OCI-LY7 (cell line): ENCODE measurements at regions not wholly inside any gene's neighbourhood (a gene's known extent, or its start where the extent isn't known, plus 50 kb on each side); places are given as distances from the start of the nearest gene placed in this dataset.

Experiments
- EZH2phosphoT487 ChIP-seq: fragments of 200-600 bp; sonication (generic); IDR thresholded peaks from 2 replicates; pipeline ENCODE4 v1.6.1; 2018; ENCODE audit warnings: low read depth, borderline replicate concordance, mild to moderate bottlenecking, mixed run types, antibody characterized with exemption, low read length, moderate library complexity, mixed read lengths
- TF ChIP-seq, protein P1 (sequence below): fragments of 200-600 bp; sonication (generic); conservative IDR thresholded peaks from 2 replicates; pipeline ENCODE4 v1.5.1; 2014; ENCODE audit warnings: mild to moderate bottlenecking, antibody characterized with exemption, low read length, moderate library complexity, mixed read lengths

DNA sequence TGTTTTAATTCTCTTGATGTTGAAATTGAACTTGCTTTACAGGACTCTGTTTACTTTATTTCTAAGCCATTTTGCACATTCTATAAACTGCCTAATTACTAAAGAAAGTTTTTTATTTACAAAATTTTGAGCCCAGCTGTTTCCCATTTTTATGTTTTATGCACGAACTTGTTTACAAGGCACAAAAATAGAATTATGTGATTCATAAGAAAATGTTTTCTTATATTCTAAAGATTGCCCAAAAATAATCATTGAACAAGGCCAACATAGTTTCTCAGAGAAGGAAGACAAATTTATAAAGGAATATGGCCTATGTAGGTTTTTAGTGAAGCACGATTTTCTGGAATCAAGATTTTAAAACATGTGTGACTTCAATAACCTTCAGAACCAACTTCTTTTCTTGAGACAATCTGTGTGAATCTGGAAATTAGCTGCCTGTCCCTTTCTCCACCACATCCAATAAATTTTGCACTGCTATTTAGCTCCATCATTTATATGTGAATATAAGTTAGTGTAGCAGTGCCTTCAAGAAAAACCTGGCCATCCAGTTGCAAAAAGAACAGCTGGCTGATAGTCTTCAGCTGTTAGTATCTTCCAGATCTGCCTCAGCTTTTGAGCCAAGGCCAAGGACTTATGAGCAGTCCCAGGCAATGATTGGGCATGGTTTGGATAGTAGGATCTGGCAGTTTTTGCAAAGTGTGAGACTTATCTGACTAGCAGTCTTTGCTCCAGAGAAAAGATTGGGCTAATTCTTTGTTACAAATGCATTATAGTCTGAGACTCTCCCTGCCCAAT lies 253.2 kb upstream of the COL3A1 start:
- TF ChIP-seq, protein P1, sequence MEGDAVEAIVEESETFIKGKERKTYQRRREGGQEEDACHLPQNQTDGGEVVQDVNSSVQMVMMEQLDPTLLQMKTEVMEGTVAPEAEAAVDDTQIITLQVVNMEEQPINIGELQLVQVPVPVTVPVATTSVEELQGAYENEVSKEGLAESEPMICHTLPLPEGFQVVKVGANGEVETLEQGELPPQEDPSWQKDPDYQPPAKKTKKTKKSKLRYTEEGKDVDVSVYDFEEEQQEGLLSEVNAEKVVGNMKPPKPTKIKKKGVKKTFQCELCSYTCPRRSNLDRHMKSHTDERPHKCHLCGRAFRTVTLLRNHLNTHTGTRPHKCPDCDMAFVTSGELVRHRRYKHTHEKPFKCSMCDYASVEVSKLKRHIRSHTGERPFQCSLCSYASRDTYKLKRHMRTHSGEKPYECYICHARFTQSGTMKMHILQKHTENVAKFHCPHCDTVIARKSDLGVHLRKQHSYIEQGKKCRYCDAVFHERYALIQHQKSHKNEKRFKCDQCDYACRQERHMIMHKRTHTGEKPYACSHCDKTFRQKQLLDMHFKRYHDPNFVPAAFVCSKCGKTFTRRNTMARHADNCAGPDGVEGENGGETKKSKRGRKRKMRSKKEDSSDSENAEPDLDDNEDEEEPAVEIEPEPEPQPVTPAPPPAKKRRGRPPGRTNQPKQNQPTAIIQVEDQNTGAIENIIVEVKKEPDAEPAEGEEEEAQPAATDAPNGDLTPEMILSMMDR, result no peak
- no peak for TF ChIP-seq EZH2phosphoT487
